Testis (tissue), 2 donors: ENCODE measurements at regions not wholly inside any gene's neighbourhood (a gene's known extent, or its start where the extent isn't known, plus 50 kb on each side); places are given as distances from the start of the nearest gene placed in this dataset.
"Not testable (repeated sequence)": the region's sequence is repeated elsewhere in the genome, so short reads cannot be mapped to it uniquely, and the experiment has no call there.

Experiments used
- DNase-seq: peaks from one replicate; pipeline ENCODE4 v3.0.0-alpha.2; 2019
- H3K27ac ChIP-seq, 2 donors: fragments of 200-600 bp; sonication (generic); one replicate each; pipeline ENCODE4 v1.5.1; 2019
- H3K27me3 ChIP-seq: fragments of 200-600 bp; sonication (generic); one replicate; pipeline ENCODE4 v1.5.1; 2019
- H3K36me3 ChIP-seq: fragments of 200-600 bp; sonication (generic); one replicate; pipeline ENCODE4 v1.5.1; 2017; ENCODE audit warnings: low read depth; ENCODE audit errors: missing control alignments
- H3K4me1 ChIP-seq: fragments of 200-600 bp; sonication (generic); one replicate; pipeline ENCODE4 v1.5.1; 2019
- H3K4me3 ChIP-seq, 2 donors: fragments of 200-600 bp; sonication (generic); one replicate each; pipeline ENCODE4 v1.5.1; 2017 to 2019
- H3K9me3 ChIP-seq: fragments of 200-600 bp; sonication (generic); one replicate; pipeline ENCODE4 v1.5.1; 2017
- CTCF ChIP-seq, 3 experiments: fragments of 450-650 bp in 2 of 3; fragments of 200-600 bp in 1 of 3; sonication (generic) in 1 of 3; IDR thresholded peaks; one replicate each; pipeline ENCODE4 v1.5.1; 2016 to 2019; ENCODE audit warnings: antibody characterized with exemption in 3 of 3, mild to moderate bottlenecking in 2 of 3, moderate library complexity in 1 of 3
- POLR2A ChIP-seq: fragments of 450-650 bp; IDR thresholded peaks from one replicate; pipeline ENCODE4 v1.6.1; 2017; ENCODE audit warnings: antibody characterized with exemption, mild to moderate bottlenecking, moderate library complexity
- WGBS, 2 donors: methylation state at CpG; one replicate each; pipeline ENCODE4 v1.1.5; 2018; 5-methylcytosine and 5-hydroxymethylcytosine counted together
- intact Hi-C: fragments of 100-400 bp; cut with DNase I; formaldehyde crosslinking; loops from one replicate; pipeline ENCODE4 v1.15.1; 2023; ENCODE audit warnings: low total_unique reads

- no peaks in the 10 kb centered on the region for H3K4me1 ChIP-seq
- 80 to 85% methylated on average over 3 of the region's 3 CpGs for WGBS, 2 donors
- H3K27ac ChIP-seq, result no peak overlapping the region
- no peaks in the 10 kb centered on the region for H3K36me3 ChIP-seq
- no peaks in the 10 kb centered on the region for H3K9me3 ChIP-seq
- TF ChIP-seq CTCF (IDR thresholded peaks at IDR 0.05), result no peak
- TF ChIP-seq POLR2A, result no peak
- no peak overlapping the region for H3K4me3 ChIP-seq
- intact Hi-C loops, result no loop called here
- H3K27me3 ChIP-seq, result no peaks in the 10 kb centered on the region
- DNase-seq, result no peak
Observed at GRCh38 chr5:99369797-99370593, 441.2 kb upstream of the CHD1 start.

- intact Hi-C loops, result no loop called here
- Histone ChIP-seq H3K9me3 (no peaks in the 10 kb centered on the region), H3K27ac (no peak overlapping the region), H3K4me3 (no peak overlapping the region), H3K36me3 (no peaks in the 10 kb centered on the region), H3K27me3 (no peaks in the 10 kb centered on the region), H3K4me1 (no peaks in the 10 kb centered on the region)
- TF ChIP-seq POLR2A (no peak), CTCF (IDR thresholded peaks at IDR 0.05) (no peak)
- 78 to 81% methylated on average over 2 of the region's 2 CpGs for WGBS, 2 donors
- no peak for DNase-seq
Observed at GRCh38 chr5:99368726-99369125, 439.9 kb upstream of the CHD1 start.

GRCh38 chr5:99355881-99356280 is 427.1 kb upstream of the CHD1 start:
- TF ChIP-seq CTCF (IDR thresholded peaks at IDR 0.05), result no peak
- TF ChIP-seq POLR2A, result no peak
- intact Hi-C loops, result no loop called here
- no peaks in the 10 kb centered on the region for H3K36me3 ChIP-seq
- DNase-seq, result no peak
- no peak overlapping the region for H3K27ac ChIP-seq
- H3K9me3 ChIP-seq, result no peaks in the 10 kb centered on the region
- no peaks in the 10 kb centered on the region for H3K27me3 ChIP-seq
- no peaks in the 10 kb centered on the region for H3K4me1 ChIP-seq
- no peak overlapping the region for H3K4me3 ChIP-seq

- no peaks in the 10 kb centered on the region for H3K36me3 ChIP-seq
- H3K4me3 ChIP-seq, result no peak overlapping the region
- no peak for DNase-seq
- no peak for TF ChIP-seq CTCF (IDR thresholded peaks at IDR 0.05)
- TF ChIP-seq POLR2A, result no peak
- H3K4me1 ChIP-seq, result no peaks in the 10 kb centered on the region
- no peaks in the 10 kb centered on the region for H3K27me3 ChIP-seq
- intact Hi-C loops, result no loop called here
- 68 to 84% methylated on average over 2 of the region's 2 CpGs for WGBS, 2 donors
- H3K27ac ChIP-seq, result no peak overlapping the region
- no peaks in the 10 kb centered on the region for H3K9me3 ChIP-seq
Observed at GRCh38 chr5:99349787-99350186, 421.0 kb upstream of the CHD1 start.

- H3K9me3 ChIP-seq, result no peaks in the 10 kb centered on the region
- intact Hi-C loops, result no loop called here
- H3K4me3 ChIP-seq, result no peak overlapping the region
- no peaks in the 10 kb centered on the region for H3K36me3 ChIP-seq
- no peaks in the 10 kb centered on the region for H3K27me3 ChIP-seq
- H3K4me1 ChIP-seq, result no peaks in the 10 kb centered on the region
- TF ChIP-seq CTCF (IDR thresholded peaks at IDR 0.05) (no peak), POLR2A (no peak)
- 74 to 81% methylated on average over 4 of the region's 4 CpGs for WGBS, 2 donors
- no peak for DNase-seq
- H3K27ac ChIP-seq, result no peak overlapping the region
Observed at GRCh38 chr5:99348597-99348996, 419.8 kb upstream of the CHD1 start.

- H3K4me3 ChIP-seq, H3K27ac ChIP-seq, DNase-seq, H3K27me3 ChIP-seq, H3K4me1 ChIP-seq, intact Hi-C loops, H3K9me3 ChIP-seq, H3K36me3 ChIP-seq: not testable (repeated sequence)
- WGBS, 2 donors, result 94 to 96% methylated on average over 2 of the region's 2 CpGs
Observed at GRCh38 chr5:99339758-99340157, 411.0 kb upstream of the CHD1 start.
